ENCODE measurements at regions not wholly inside any gene's neighbourhood (a gene's known extent, or its start where the extent isn't known, plus 50 kb on each side); places are given as distances from the start of the nearest gene placed in this dataset.
"Not testable (repeated sequence)": the region's sequence is repeated elsewhere in the genome, so short reads cannot be mapped to it uniquely, and the experiment has no call there.

DNA sequence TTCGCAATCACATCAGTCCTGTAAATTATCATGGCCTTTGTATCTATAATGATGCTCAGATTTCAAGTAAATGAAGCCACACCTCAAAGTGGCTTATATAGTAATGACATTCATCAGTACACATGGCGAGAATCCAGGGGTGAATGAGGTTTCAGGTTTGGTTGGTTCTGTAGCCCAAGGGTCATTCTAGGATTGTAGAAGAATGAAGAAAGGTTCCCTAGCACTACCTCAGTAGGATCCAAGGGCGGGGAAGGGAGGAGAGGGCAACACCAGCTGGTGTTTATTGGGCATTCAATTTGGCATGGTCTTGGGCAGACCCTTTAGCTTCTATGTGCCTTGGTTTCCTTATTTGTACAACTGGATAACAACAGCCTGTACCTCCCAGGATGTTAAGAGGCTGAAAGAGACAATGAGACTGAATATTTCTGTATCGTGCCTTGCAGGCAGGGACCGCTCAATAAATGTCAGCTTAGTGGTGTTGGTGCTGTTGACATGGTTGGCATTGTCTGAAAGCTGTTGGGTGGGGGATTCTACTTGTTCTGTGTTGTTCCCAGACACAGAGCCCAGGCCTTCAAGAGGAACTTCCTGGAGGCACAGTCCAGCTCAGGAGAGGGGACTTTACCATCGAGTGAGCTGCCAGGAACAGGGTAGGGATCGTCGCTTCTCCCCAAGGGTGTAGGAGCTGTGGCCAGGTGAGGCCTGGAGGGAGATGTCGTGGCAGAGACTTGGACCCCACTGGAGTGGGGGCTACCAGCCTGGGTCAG, 388.2 kb downstream of the PTPRU start:
- no peak for DNase-seq

DNA sequence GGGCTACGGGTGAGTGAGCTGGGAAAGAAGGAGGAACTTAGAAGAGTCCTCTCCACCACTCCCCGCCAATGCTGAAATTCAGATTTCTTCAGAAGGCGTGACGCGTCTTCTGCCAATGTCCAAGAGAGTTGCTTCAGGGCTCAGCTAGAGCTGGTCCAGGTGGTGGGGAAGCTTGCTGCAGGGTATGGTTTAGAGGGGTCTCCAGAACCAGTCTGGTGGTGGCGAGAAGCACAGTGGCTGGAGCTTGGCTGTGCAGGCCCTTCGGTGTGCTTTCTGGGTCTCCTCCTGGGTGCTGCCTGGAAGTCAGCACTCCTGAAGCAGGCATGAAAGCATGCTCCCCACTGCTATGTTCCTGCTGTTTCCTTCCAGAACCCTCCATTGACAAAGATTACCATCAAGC, 387.2 kb downstream of the PTPRU start:
- no peak for DNase-seq

DNA sequence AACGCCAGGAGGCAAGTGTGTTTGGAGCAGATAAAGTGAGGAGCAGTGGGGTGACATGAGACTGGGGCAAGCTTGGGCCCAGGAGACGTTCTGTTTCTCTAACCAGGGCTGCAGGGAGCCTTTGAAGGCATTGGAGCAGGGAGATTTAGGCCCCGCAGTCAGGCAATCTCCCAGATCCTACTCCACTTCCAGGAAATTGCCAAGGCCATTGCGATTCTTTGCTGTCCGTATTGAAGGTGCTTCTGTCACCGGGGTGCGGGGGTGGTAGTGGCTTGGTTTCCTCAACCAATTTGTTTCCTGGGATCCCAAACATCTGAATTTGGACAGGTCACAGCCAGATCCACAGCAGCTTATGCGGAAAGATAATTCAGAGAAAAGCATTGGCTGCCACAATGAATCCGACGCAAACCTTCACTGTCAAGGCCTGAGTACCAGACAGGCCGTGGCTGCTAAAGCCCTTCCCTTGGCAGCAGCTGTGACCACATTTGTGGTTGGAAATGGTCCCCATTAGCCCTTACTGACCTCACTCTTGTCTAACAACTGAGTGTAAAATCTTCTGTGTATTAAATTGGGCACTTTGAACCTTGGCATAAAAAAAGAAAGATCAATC, 385.6 kb downstream of the PTPRU start:
- DNase-seq, result no peak

DNA sequence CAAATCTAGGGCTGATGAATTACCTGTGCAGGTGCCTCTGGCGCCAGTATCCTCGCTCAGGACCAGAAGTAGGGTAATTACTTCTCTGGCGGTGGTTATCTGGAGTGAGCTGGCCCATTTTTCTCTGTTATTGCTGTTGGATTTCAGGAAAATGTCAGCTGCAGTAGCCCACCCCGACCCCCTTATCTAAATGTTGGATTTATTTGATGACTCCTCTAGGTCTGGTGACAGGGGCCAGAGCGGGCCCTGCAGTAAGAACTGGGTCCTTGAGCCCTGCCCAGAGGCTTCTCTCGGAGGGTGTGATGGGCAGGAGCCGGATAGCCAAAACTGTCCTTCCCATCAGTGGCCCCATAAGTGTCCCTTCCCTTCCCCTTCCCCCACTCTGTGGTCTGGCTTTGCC, 384.3 kb downstream of the PTPRU start:
- no peak for DNase-seq

DNA sequence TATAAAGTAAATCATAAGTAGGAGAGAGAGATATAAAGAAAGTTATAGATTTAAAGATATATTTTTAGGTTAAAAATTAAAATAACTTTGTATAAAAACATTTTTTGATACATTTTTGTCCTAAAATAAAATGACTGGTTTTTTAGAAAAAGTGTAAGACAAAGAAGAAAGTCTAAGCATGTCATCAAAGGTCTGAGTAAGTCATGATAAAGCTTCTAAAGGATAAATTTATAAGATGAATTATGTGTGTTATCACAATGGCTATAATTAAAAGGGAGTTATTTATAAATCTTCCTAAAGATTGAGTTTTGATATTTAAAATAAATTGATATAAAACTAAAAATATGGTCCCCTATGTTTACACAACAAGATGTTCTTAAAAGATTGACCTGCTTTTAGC, 370.9 kb downstream of the PTPRU start:
- no peak for DNase-seq

DNA sequence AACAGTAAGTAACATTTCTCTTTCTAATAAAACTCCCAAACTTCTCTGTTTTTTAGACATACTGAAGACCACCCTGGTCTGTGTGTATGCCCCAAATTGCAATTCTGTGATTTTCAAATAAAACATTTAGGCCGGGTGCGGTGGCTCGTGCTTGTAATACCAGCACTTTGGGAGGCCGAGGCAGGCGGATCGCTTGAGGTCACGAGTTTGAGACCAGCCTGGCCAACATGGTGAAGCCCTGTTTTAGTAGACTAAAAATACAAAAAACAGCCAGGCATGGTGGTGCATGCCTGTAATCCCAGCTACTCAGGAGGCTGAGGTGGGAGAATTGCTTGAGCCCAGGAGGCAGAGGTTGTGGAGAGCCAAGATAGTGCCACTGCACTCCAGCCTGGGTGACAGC, 368.5 kb downstream of the PTPRU start:
- DNase-seq, result not testable (repeated sequence)

DNA sequence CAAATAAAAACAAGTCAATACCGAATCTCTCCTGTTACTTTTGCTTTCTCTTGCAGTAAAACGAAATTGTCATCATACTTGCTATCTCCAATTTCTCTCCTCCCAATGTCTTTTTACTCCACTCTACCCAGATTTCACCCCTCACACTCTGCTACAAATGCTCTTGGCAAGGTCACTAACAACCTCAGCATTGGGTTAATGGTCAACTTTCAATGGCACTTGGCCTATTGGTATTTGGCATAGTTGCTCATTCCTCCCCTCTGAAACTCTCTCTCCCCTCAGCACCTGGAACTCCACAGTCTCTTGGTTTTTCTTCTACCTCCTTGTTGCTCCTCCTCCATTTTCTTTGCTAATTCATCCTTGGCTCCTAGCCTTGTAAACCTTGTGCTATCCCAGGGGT, 367.3 kb downstream of the PTPRU start:
- DNase-seq, result no peak

DNA sequence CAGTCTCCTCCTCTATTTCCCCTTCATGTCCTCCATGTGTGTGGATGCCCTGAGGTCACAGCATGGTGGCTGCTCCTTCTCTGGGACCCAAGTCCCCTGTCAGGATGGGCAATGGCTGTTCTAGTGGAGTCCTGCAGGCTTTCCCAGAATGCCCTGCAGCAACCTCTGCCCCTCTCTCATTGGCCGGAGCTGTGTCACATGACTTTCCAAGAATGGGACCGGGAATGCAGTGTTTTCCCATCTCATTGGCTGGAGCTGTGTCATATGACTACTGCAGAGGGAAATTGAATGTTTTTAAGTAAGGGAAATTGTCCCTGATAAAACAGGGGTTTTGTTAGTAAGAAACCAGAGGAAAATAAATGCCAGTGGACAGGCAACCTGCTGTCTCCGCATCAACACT, 365.9 kb downstream of the PTPRU start:
- DNase-seq, result no peak

DNA sequence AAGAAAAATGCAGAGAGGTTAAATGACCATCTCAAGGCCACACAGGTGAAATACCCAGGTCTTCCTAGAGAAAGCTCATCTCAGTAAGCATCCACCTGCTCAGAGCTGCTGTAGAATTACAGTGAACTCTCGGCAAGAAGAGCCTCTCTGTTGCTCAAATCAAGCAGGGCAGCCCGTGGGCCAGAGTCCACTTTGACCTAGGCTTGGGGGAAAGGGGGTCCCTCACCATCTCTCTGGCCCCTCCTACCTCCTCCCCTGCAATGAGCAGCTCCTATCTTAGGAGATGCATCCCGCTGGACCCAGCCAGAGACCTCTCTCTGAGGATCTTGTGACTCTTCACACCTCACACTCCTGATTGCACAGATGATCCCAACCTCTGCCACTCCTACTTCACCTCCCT, 364.7 kb downstream of the PTPRU start:
- no peak for DNase-seq

DNA sequence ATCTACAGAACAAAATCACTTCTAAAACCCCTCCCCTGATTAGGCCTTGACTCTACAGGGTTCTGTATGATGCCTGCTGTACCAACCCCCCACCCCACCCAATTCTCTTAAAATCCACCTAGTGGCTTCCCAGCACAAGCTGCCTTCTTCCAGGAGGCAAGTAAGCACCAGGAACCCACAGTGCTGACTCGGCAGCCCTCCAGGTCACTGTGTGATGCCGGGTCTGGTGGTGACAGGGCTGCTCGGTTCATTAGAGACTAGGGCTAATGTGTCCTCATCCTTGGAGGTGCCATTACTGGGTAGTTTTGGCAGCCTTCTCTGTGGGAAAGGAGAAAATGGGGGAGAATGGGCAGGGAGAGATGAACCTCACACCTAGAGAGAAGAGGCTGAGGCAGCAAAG, 363.5 kb downstream of the PTPRU start:
- no peak for DNase-seq

DNA sequence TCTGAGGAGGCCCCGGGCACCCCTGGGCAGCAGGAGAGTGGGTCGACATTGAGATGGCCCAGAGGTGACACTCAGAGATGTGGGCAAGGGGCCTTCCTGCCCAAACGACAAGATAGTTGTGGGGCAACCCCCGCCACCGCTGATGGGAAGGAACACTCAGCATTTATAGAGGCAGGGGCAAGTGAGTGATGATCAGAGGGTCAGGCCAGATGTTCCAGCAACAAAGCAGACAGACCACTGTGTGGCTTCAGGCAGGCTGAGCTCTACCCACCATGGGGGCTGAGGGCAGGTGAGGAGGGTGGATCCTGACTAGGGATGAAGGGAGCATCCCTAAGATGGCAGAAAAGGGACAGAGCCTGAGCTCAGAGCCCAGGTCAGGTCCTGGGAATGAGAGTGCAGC, 362.7 kb downstream of the PTPRU start:
- no peak for DNase-seq

DNA sequence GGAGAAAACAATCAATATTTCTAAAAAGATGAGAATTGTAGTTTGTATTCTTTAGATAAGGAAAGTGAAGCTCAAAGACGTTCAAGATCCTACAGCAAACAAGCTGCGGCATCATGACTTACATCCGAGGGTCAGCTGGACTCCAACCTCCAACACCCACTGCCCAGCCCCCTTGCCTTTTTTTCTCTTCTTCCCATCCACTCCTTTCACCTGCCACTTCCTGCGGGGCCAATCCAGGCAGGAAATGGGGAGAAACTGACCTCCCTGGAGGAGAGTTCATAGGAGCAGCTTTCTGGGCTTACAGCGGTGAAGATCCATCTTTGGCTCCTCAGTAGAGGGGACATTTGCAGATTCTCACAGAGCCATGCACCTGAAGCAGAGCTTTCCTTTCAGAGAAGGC, 361.5 kb downstream of the PTPRU start:
- no peak for DNase-seq

DNA sequence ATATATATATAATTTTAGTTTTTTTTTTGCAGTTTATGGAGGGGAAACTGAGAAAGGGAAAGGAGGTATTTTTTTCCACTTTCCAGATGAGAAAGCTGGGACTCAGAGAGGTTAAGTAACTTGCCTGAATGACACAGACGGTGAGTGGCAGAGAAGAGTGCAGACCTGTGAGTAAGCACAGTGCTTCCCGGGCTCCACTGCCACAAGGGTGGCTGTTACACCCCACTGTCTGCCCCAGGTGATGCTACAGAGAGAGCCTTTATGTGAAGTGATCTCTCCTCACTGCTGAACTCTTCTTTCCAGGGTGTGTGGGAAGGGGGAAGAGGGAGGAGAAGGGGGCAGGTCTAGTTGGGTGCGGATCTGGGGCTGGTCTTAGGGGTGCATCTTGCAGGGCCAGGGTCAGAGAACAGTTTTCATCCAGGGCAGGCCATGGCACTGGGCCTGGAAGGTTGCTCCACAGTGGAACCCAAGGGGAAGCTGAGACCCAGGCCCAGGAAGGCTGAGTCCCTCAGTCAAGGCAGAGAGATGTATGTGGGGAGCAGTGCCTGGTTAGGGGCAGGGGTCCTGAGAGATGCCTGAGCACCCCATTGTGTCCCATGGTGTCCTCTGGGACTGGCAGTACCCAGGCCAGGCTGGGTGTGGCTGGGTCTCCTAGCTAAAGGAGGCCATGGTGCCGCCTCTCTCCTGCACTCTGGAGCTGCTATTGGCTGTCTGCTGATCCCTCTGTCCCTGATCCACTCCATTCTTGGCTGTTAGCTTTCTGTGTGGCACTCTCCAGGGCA, 357.5 kb downstream of the PTPRU start:
- DNase-seq, result no peak

DNA sequence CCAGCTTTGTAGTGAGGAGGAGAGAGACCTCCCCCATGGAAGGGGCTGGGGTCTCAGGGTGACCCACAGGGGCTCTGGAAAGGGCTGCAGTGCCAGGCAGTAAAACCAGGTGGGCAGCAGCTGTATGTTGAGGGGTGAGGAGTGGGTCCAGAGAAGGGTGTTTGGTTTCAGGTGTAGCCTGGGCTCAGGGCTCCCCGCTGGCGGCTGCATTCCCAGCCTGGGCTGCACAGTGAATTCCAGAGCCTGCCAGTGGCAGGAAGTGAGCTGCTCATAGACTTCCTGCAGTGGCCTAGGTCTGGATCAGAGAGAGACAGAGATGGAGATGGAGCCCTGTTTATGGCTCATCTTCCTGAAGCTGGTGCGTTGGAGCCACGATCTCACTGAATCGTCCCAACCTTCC, 356.4 kb downstream of the PTPRU start:
- no peak for DNase-seq

DNA sequence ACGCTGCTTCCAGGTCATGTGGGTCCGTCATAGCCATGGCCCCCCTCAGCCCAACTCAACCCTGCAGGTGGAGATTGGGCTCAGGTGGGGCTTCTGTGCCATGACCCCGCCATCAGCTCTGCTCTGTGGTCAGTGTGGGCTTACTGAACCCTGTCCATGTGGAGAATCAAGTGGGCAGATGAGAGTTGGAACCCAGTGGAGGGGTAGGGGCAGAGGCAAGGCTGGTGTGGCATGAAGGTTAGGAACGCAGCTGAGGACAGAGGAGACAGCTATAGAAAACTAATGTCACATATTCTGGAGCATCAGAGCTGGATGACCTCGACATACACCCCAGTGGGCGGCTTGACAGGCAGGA, 355.9 kb downstream of the PTPRU start:
- no peak for DNase-seq

DNA sequence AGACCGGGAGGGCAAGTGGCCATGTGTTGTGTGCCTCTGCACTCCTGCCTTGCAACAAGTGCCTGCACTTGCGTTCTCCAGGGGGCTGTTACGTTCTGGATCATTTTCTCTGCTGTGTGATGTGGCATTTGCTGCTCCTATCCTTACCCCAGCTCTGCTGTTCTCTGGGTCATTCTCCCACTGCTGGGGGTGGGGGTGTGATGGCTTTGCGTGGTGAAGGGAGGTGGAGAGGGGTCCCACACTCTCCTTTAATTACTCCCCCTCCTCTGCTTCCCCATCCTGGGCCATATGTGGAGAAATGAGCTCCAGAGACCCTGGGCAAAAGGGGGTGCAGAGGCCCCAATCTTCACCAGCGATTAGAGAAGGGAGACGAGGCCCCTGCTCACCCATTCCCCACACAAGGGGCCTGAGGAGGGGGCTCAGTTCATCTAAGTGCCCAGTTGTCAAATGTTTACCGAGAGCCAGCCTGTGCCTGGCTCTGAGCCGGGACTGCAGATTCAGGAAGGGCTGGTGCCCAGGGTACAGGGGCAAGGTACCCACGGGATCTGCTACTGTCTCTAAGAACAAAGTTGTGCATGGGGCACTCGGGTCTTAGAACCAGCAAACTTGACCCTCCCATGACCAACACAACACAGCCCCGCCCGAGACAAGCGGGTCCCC, 355.4 kb downstream of the PTPRU start:
- no peak for DNase-seq

DNA sequence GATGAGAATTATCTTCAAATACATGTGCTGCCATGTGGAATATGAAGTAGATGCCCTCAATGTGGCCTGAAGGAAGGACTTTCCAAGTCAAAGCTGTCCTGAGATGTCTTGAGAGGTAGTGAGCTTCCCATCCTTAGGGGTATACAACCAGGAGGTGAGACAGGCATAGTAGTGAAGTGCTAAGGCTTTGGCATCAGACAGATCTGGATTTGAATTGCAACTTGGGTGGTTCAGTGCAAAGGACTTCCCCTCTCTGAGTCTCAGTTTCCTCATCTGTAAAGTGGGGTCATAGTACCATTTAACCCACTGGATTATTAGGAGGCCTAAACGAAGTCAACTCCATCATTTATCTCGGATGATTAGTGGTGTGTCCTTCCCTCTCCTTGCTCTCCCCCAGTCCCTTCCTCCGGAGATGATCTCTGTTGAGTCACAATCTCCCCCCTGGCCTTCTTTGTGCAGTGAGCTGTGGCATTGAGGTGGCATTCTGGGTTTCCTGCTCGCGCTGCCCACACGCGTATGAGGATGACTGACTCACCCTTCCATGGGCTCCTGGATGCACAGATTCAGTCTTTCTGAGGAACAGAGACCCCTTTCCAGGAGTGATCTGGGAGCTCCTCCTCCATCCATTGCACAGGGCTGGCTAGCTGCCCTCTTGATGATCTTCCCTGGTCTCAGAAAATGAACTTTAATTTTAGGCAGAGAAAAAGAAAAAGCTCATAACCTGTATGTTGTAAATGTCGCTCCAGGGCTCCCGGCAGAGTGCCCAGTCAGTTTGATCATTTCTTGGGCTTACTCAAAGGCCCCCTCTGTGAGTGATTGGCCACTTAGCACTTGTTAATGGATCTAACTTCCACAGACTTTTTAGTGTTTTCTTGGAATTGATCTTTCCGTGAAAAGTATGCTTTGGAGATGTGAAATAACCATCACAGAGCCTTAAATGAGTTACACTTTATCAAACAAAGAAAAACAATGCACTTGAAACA, 354.6 kb downstream of the PTPRU start:
- peak; percentile 85 for DNase-seq

DNA sequence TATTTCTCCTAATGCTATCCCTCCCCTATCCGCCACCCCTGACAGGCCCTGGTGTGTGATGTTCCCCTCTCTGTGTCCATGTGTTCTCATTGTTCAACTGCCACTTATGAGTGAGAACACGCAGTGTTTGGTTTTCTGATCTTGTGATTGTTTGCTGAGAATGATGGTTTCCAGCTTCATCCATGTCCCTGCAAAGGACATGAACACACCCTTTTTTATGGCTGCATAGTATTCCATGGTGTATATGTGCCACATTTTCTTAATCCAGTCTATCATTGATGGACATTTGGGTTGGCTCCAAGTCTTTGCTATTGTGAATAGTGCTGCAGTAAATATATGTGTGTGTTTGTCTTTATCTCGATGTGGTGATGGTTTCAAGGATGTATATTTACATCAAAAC, 353.4 kb downstream of the PTPRU start:
- not testable (repeated sequence) for DNase-seq

DNA sequence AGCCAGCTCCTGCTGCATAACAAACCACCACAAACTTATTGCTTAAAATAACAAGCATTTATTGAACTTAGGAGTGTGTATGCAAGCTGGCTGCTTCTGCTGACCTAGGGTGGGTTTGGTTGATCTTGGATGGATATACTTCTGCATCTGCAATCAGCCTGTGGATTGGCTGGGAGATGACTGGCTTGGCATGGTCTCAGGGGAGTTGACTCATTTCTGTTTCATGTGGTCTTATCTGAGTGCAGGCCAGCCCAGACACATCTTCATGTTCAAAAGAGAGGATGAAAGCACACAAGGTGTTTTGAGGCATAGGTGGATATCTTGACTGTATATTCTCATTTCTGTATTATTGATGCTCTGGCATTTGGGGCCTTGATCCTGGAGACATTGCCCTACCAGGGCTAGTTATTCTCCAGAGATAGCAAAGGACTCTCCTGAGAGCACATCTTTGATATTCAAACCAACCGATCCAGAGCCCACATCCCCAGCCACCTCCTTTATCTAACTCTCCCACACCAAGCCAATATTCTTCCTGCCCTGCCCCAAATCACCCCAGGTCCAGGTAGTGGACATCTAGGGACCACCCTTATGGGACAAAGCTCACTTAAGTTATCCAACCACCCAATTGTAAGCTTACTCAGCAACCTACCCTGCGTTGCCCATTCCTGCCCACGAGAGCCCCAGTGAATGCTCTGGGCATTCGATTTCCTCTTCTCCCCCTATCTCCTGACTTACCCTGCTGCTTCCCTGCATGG, 350.8 kb downstream of the PTPRU start:
- no peak for DNase-seq

DNA sequence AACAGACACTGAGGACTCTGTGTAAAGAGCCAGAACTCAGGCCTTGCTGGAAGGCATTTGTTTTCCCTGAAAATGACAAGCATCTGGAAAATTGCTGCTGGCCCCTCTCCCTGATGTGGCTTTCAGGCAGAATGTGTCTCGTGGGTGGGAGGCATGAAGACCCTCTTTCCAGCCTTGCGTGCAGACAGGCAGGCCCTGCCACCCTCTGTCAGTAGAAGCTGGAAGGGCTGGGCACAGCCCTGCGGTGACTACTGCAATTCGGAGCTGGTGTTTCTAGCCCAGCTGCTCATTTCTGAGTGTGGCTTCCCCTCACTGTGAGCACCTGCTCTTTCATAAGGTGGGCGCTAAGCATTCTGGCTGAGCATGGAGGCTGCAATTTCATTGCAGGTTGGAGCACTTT, 349.9 kb downstream of the PTPRU start:
- no peak for DNase-seq

DNA sequence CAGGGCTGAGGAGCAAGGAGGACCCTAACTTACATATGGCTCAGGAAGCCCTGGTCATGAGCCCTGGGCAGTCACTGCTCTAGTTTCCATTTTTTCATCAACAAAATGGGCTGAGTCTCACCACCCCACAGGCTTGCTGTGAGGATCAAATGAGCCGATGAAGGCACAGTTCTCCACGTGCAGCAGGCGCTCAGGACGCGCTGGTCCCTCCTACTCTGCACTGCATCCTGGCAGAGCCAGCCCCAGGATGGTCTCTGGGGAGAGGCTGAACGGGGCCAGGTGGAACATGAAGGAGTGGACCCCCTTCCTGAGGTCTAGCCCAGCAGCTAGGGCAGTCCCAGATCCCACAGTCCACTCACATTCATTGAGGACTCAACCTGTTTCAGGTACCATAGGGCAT, 349.3 kb downstream of the PTPRU start:
- DNase-seq, result no peak

DNA sequence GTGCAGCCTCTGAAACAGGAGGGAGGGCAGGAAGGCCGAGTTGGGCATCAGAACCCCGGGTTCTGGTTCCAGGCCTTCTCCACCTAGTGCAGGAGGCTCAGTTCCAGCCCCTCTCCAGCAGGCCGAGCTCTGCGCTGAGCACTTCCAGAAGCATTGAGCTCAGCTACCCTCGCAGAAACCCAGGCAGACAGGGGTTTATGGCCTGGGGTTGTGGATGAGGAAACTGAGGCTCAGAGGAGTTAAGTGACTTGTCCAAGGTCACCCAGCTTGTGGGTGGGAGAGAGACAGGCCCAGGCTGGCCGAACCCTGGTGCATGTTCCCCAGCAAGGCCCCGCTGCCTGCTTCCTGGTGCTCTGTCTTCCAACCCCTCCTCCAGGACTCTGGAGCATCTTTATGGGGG, 348.9 kb downstream of the PTPRU start:
- DNase-seq, result no peak
